Peyer's patch (tissue), 4 donors: ENCODE measurements at regions not wholly inside any gene's neighbourhood (a gene's known extent, or its start where the extent isn't known, plus 50 kb on each side); places are given as distances from the start of the nearest gene placed in this dataset.

ENCODE experiments used
- DNase-seq, 3 donors: peaks; one replicate each; pipeline ENCODE4 v3.0.0-alpha.2; 2017 to 2019
- H3K27ac ChIP-seq, 4 donors: fragments of 200-600 bp; sonication (generic); one replicate each; pipeline ENCODE4 v1.5.1; 2016 to 2019
- H3K27me3 ChIP-seq, 2 donors: fragments of 200-600 bp; sonication (generic); one replicate each; pipeline ENCODE4 v1.5.1; 2019
- H3K36me3 ChIP-seq, 3 donors: fragments of 200-600 bp; sonication (generic); one replicate each; pipeline ENCODE4 v1.5.1; 2016 to 2019
- H3K4me1 ChIP-seq, 4 donors: fragments of 200-600 bp; sonication (generic); one replicate each; pipeline ENCODE4 v1.5.1; 2016 to 2019
- H3K4me3 ChIP-seq, 4 donors: fragments of 200-600 bp; sonication (generic); 1 replicate in 3 of 4; 2 replicates in 1 of 4; pipeline ENCODE4 v1.5.1; 2016 to 2019; ENCODE audit warnings: mild to moderate bottlenecking in 1 of 4
- H3K9me3 ChIP-seq, 4 donors: fragments of 200-600 bp; sonication (generic); one replicate each; pipeline ENCODE4 v1.5.1; 2016 to 2019; ENCODE audit warnings: mild to moderate bottlenecking in 1 of 4
- POLR2A ChIP-seq, 2 donors: fragments of 450-650 bp; IDR thresholded peaks; one replicate each; pipeline ENCODE4 v1.5.1; 2017; ENCODE audit warnings: antibody characterized with exemption in 2 of 2, mild to moderate bottlenecking in 2 of 2, moderate library complexity in 2 of 2
- TF ChIP-seq, protein P1 (sequence below), 6 experiments: fragments of 450-650 bp in 4 of 6; fragments of 200-600 bp in 2 of 6; sonication (generic) in 1 of 6; IDR thresholded peaks; one replicate each; pipeline ENCODE4 v1.5.1; 2017 to 2019; ENCODE audit warnings: antibody characterized with exemption in 6 of 6, mild to moderate bottlenecking in 3 of 6, moderate library complexity in 1 of 6

DNA sequence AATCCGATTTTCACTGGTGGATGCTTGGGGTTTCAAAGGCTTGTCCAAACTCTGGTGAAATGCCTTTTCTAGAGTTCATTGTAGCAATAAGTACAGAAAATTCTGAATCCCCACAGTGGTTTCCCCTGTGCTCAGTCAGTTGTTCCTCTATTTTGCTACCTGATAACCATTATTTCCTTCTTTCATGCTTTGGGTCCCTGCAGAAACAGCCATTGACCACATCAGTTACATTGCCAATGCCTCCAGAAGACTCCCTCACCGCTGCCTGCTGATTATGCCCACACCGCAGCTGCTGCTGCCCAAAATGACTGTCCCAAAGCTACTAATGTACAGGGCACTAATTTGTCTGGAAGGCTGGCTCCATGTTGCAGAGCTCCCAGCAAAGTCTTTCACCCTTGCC, 517.3 kb downstream of the KLF12 start:
- H3K4me3 ChIP-seq, result no peak overlapping the region
- TF ChIP-seq, protein P1, sequence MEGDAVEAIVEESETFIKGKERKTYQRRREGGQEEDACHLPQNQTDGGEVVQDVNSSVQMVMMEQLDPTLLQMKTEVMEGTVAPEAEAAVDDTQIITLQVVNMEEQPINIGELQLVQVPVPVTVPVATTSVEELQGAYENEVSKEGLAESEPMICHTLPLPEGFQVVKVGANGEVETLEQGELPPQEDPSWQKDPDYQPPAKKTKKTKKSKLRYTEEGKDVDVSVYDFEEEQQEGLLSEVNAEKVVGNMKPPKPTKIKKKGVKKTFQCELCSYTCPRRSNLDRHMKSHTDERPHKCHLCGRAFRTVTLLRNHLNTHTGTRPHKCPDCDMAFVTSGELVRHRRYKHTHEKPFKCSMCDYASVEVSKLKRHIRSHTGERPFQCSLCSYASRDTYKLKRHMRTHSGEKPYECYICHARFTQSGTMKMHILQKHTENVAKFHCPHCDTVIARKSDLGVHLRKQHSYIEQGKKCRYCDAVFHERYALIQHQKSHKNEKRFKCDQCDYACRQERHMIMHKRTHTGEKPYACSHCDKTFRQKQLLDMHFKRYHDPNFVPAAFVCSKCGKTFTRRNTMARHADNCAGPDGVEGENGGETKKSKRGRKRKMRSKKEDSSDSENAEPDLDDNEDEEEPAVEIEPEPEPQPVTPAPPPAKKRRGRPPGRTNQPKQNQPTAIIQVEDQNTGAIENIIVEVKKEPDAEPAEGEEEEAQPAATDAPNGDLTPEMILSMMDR (IDR thresholded peaks at IDR 0.05), result no peak
- TF ChIP-seq POLR2A (IDR thresholded peaks at IDR 0.05), result no peak
- H3K4me1 ChIP-seq, result peaks cover 0 to 7% (median 0%) of the 10 kb centered on the region in 4 donors
- H3K27me3 ChIP-seq, result no peaks in the 10 kb centered on the region
- no peak overlapping the region for H3K27ac ChIP-seq
- no peaks in the 10 kb centered on the region for H3K36me3 ChIP-seq
- DNase-seq, result no peak
- H3K9me3 ChIP-seq, result no peaks in the 10 kb centered on the region

DNA sequence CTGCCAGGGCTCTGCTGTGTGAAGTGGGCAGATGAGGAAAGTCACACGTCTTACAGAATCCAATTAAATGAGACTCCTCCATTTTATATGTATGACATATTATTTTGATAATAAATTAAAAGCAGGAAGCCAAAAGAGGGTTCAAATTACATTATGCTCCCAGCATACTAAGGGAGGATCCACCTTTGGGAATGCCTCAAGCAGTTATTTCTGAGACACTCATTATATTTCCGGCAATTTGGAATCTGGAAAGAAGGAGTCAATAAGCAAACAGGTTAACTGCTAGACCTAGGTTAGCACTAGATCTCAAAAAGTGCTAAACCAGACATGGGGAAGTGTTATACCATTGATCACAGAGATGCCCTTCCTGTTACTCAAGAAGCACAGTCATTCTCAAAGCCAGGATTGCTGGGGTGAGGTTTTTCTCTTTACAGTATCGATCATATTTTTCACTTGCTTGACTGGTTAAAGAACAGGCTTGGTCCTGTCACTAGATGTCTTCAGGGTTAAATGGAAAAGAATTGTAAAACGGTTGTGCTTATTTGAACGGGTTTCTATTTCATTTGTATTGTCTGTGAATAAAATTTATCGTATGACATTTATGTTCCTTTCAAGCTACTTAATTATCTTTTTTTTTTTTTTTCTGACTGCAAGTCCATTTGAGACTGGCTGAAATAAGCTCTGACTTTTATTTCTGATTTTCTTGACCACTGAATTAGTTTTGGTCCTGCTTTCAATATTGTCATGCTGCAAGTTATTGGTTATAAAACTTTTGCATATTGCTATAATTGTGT, 523.2 kb downstream of the KLF12 start:
- no peaks in the 10 kb centered on the region for H3K4me1 ChIP-seq
- no peak overlapping the region for H3K27ac ChIP-seq
- no peak for TF ChIP-seq POLR2A (IDR thresholded peaks at IDR 0.05)
- TF ChIP-seq, protein P1 (IDR thresholded peaks at IDR 0.05), result no peak
- no peak overlapping the region for H3K4me3 ChIP-seq
- H3K9me3 ChIP-seq, result no peaks in the 10 kb centered on the region
- H3K36me3 ChIP-seq, result no peaks in the 10 kb centered on the region
- H3K27me3 ChIP-seq, result no peaks in the 10 kb centered on the region
- DNase-seq, result no peak

DNA sequence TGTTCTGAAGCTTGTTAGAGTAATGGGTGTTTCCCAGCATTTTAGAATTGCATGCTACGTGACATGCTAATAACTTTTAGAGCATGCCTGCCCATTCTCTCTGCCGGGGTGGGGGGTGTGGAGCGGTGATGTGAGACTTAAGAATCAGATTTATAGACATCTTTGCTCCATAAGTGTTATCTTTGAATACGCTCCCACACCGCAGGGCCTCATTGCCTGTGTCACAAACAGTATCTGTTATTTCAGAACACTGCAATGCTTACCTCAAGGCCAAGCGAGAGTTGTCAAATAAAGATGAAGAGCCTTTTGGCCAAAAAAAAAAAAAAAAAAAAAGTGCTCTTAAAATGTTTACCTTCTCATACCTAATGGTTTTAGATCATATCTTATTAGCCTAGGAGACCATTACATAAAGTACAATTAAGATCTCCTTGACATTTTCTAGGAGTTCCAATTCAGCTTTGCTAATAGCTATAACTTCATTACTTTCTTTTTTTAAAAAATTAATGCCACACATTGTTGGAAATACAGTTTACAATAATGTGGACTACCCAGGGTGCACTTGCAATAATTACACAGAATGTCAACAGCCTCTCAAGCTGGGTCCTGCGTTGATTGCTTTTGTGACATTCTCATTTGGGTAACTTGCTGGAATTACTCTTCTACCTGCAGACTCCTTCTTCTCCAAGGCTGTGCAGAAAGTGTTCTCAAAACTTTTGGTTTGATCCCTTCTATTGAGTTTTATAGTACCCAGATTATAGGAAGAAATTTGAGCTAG, 525.3 kb downstream of the KLF12 start:
- no peaks in the 10 kb centered on the region for H3K27me3 ChIP-seq
- no peak overlapping the region for H3K4me3 ChIP-seq
- no peaks in the 10 kb centered on the region for H3K4me1 ChIP-seq
- H3K36me3 ChIP-seq, result no peaks in the 10 kb centered on the region
- H3K27ac ChIP-seq, result no peak overlapping the region
- TF ChIP-seq POLR2A (IDR thresholded peaks at IDR 0.05), result no peak
- TF ChIP-seq, protein P1 (IDR thresholded peaks at IDR 0.05), result no peak
- H3K9me3 ChIP-seq, result no peaks in the 10 kb centered on the region
- DNase-seq, result no peak

DNA sequence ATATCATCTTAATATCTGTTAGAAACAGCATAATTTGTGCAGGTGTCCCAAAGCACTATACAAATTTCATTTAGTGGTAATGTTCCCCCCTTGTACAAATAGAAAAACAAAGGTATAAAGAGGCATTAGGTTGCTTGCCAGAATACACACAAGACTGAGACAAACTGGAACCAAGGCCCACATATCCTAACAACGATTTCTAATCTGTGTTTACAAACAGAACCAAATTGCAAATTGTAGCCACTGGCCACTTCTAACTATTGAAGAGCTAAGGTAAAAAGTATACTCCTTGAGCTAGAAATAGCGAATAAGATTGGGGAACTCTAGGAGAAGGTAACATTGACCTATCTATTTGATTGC, 526.1 kb downstream of the KLF12 start:
- Histone ChIP-seq H3K27me3 (no peaks in the 10 kb centered on the region), H3K4me1 (no peaks in the 10 kb centered on the region), H3K36me3 (no peaks in the 10 kb centered on the region), H3K27ac (no peak overlapping the region), H3K9me3 (no peaks in the 10 kb centered on the region), H3K4me3 (no peak overlapping the region)
- TF ChIP-seq, protein P1 (IDR thresholded peaks at IDR 0.05), result no peak
- TF ChIP-seq POLR2A (IDR thresholded peaks at IDR 0.05), result no peak
- DNase-seq, result no peak

- Histone ChIP-seq H3K36me3 (no peaks in the 10 kb centered on the region), H3K4me3 (no peak overlapping the region), H3K27ac (no peak overlapping the region), H3K4me1 (no peaks in the 10 kb centered on the region), H3K9me3 (no peaks in the 10 kb centered on the region), H3K27me3 (no peaks in the 10 kb centered on the region)
- DNase-seq, result no peak
- TF ChIP-seq POLR2A (IDR thresholded peaks at IDR 0.05), result no peak
- TF ChIP-seq, protein P1 (IDR thresholded peaks at IDR 0.05), result no peak
Measured at GRCh38 chr13:73607489-73608156, 526.6 kb downstream of the KLF12 start.
